Effector memory CD4-positive, alpha-beta T cell (primary cell): ENCODE measurements at regions not wholly inside any gene's neighbourhood (a gene's known extent, or its start where the extent isn't known, plus 50 kb on each side); places are given as distances from the start of the nearest gene placed in this dataset.

Experiments used
- DNase-seq, 3 donors: peaks; one replicate each; pipeline ENCODE4 v3.0.0-alpha.2; 2020
- H3K27ac ChIP-seq: 2 replicates; pipeline ENCODE4 v1.7.0; 2013; ENCODE audit warnings: mild to moderate bottlenecking, low read length, moderate library complexity; ENCODE audit not compliant: insufficient read depth, poor library complexity, severe bottlenecking
- H3K27me3 ChIP-seq: replicated peaks from 2 replicates; pipeline ENCODE4 v1.7.0; 2013; ENCODE audit warnings: mild to moderate bottlenecking, low read length; ENCODE audit not compliant: insufficient read depth, control insufficient read depth, poor library complexity, severe bottlenecking
- H3K36me3 ChIP-seq: 2 replicates; pipeline ENCODE4 v1.7.0; 2013; ENCODE audit warnings: mild to moderate bottlenecking, low read length, moderate library complexity; ENCODE audit not compliant: control insufficient read depth, insufficient read depth
- H3K4me1 ChIP-seq: 2 replicates; pipeline ENCODE4 v1.7.0; 2013; ENCODE audit warnings: low read length, mild to moderate bottlenecking; ENCODE audit not compliant: control insufficient read depth, insufficient read depth, poor library complexity, severe bottlenecking
- H3K4me3 ChIP-seq: 2 replicates; pipeline ENCODE4 v1.7.0; 2013; ENCODE audit warnings: low read length, low read depth, mild to moderate bottlenecking; ENCODE audit not compliant: insufficient read depth, poor library complexity, severe bottlenecking
- H3K9me3 ChIP-seq: 2 replicates; pipeline ENCODE4 v1.7.0; 2013; ENCODE audit warnings: mild to moderate bottlenecking, low read length, moderate library complexity; ENCODE audit not compliant: control insufficient read depth

DNA sequence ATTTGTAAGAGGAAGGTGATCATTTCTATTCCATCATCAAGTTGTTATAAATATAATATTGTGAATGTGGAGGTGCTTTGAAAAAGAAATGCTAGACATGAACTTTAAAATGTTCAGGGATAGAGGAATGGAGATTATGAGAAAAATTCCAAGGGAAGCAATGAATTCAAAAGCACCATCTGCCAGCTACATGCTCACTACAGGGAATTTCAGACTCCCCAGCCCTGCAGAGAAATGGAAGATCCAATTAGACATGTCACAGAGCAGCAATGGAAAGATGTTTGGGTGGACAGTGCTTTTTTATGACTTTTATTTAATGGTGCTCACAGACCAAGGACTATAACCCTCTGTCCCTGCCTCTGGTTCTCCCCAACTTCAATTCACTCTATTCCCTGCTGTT is 209.7 kb downstream of the ESM1 start:
- DNase-seq: no peak
- Histone ChIP-seq H3K9me3 (no peaks in the 10 kb centered on the region), H3K4me1 (no peaks in the 10 kb centered on the region), H3K4me3 (no peak overlapping the region), H3K27ac (no peak overlapping the region), H3K36me3 (no peaks in the 10 kb centered on the region), H3K27me3 (no peaks in the 10 kb centered on the region)

DNA sequence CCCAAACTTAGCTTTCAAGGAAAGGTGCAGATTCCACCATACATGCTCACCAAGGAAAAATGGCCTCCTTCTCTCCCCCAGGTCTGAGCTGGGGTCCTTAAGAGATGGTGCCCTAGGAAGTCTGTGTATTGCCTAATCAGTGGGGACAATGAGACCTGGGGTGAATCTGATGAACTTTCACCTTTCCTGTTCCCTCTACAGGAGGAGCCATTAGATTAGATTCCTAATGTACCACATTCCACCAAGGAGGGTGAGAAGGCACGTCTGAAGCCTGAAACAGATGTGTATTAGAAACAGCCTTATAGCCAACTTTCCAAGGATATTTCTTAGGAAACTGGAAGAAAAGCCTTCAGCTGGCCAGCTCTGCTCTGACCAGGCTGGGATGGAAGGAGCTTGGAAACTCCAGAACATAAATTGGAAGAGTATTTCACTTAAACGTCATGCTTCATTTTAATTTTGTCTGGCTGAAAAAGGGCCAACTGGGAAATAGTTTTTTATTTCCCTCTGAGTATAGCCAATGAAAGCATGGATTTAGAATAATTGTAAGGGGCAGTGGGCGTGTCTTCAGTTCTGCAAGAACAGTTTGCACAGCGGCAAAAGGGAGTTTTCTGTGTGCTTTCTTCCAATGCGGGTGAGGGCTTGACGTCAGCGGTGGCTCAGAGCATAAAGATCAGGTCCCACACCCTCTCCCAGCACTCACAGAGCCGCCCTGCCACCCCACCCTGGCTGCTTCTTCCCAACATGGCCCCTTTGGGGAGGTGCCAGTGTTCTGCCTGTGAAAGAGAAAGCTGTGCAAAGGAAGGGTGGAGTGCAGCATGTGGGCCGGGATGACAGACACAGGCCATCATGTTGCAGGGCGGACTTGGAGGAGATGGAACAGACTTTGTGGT is 210.9 kb downstream of the ESM1 start:
- Histone ChIP-seq H3K27ac (no peak overlapping the region), H3K4me1 (no peaks in the 10 kb centered on the region), H3K4me3 (no peak overlapping the region), H3K36me3 (no peaks in the 10 kb centered on the region), H3K9me3 (no peaks in the 10 kb centered on the region), H3K27me3 (no peaks in the 10 kb centered on the region)
- DNase-seq: no peak

DNA sequence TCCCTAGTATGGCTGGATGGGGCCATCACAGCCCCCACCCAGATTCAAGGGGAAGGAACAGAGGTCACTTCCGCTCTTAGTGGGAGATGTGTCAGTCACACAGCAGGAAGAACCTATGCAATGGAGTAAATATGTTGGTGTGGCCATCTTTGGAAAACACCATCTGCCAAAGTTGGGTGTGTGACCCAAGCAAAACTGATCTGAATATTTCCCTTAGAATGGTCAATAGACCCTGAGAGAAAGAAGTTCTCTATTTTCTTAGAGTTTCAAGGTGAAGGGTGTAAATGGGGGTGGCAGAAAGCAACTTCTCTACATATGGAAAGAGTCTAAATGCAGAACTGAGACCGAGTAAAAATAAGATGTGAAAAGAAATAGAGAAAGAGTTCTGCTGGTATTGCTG is 212.7 kb downstream of the ESM1 start:
- H3K27me3 ChIP-seq: no peaks in the 10 kb centered on the region
- no peak overlapping the region for H3K4me3 ChIP-seq
- no peaks in the 10 kb centered on the region for H3K36me3 ChIP-seq
- no peak for DNase-seq
- H3K9me3 ChIP-seq: no peaks in the 10 kb centered on the region
- H3K27ac ChIP-seq: no peak overlapping the region
- H3K4me1 ChIP-seq: no peaks in the 10 kb centered on the region

DNA sequence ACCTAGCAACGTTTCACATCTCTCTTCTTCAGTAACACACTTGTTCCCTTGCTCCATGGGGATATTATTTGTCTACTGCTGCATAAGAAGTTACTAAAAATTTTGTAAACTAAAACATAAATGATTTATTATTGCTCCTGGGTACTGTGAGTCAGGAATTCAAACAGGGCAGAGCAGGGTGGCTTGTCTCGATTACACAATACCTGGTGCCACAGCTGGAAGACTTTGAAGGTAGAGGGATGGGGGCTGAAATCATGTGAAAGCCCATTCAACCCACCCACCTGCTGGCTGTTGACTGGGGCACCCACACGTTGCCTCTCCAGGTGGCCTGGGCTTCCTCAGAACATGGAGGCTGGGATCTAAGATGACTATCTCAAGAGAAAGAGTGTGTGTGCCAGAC is 213.2 kb downstream of the ESM1 start:
- no peak overlapping the region for H3K27ac ChIP-seq
- no peaks in the 10 kb centered on the region for H3K36me3 ChIP-seq
- no peaks in the 10 kb centered on the region for H3K4me1 ChIP-seq
- no peaks in the 10 kb centered on the region for H3K27me3 ChIP-seq
- no peak overlapping the region for H3K4me3 ChIP-seq
- DNase-seq: no peak
- no peaks in the 10 kb centered on the region for H3K9me3 ChIP-seq

DNA sequence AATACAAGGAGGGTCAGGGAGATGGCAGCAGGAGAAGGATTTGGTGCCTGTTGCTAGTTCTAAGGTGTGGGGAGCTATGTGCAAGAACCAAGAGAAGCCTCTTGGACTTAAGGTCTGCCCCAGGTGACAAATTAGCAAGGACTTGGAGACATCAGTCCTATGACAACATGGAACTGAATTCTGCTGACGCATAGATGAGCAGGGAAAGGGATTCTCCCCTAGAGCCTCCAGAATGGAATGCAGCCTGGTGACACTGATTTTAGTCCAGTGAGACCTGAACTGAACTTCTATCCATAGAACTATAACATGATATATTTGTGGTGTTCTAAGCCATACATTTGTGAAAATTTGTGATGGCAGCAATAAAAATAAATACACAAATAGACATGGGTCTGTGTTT is 215.6 kb downstream of the ESM1 start:
- Histone ChIP-seq H3K27ac (no peak overlapping the region), H3K36me3 (no peaks in the 10 kb centered on the region), H3K4me3 (no peak overlapping the region), H3K27me3 (no peaks in the 10 kb centered on the region), H3K9me3 (no peaks in the 10 kb centered on the region), H3K4me1 (no peaks in the 10 kb centered on the region)
- DNase-seq: no peak

DNA sequence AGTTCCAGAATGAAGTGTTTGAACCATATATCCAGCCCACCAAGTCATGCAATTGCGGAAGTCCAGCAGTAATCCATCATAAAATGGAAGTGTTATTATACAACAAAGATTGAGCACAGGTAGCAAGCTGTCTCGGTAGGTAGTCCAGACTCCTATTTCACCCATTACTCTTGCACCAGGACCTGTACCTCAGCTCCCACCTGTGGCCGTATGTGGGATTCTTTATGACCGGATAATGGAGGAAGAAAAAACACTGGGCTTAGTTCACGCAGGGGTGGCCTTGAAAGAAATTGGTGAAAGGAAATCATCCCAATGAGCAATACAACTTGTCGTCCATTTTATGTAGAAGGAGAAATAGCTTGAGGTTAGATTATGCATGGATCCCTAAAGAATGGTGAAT is 216.3 kb downstream of the ESM1 start:
- Histone ChIP-seq H3K9me3 (no peaks in the 10 kb centered on the region), H3K27me3 (no peaks in the 10 kb centered on the region), H3K4me3 (no peak overlapping the region), H3K4me1 (no peaks in the 10 kb centered on the region), H3K27ac (no peak overlapping the region), H3K36me3 (no peaks in the 10 kb centered on the region)
- no peak for DNase-seq

DNA sequence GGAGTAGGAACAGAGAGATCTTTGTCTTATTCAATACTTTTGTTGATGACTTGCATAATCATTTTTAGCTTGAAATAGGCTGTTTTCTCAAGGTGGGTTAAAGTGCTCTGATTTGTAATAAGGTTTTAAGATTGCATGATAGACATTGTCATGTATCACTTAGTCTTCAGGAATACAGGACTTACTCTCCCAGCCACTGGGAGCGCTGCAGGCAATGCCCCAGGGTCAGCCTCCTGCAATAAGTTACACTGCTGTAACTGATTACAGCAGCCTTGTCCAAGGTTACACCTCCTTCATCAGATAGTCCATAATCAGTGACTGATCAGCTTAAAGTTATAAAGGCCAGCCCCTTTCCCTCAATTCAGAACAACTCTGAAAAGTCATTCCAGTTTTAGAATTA is 218.6 kb downstream of the ESM1 start:
- H3K9me3 ChIP-seq: no peaks in the 10 kb centered on the region
- no peak for DNase-seq
- no peaks in the 10 kb centered on the region for H3K36me3 ChIP-seq
- H3K27ac ChIP-seq: no peak overlapping the region
- H3K4me3 ChIP-seq: no peak overlapping the region
- H3K27me3 ChIP-seq: no peaks in the 10 kb centered on the region
- no peaks in the 10 kb centered on the region for H3K4me1 ChIP-seq

DNA sequence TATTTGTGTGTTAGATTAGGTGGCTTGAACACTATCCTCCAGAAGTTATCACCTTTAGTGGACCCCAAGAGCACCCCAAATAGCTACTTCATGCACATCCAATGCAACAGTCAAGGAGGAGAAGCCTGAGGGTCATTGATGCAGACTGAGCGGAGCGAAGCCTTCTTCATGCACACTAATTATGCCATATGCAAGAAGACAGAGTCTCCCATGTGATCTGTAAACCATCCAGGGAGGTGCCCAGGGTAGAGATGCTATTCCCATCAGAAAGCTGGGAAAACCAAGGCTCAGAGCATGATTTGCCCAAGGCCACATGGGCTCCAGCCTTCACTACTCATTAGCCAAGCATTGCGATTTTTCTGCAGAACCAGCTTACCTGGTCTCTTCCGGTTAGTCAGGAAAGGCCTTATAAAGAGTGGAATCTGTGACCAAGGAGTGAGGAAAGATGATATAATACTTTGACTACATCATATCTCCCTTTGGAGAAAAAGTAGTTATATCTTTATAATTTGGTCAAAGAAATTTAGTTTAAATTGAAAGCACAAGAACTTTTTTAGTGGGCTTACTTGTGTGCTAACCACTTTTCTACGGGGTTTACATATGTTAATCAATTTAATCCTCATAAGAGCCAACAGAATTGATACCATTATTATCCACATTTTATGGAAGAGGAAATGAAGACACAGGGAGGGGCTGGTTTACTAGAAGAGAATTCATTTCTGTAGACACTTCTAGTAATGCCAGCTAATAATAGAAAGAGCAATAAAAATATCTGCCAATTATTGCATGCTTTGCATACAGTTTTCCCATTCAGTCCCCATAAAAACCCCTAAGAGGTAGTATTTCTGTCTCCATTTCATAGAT is 220.0 kb downstream of the ESM1 start:
- Histone ChIP-seq H3K36me3 (no peaks in the 10 kb centered on the region), H3K9me3 (no peaks in the 10 kb centered on the region), H3K4me1 (no peaks in the 10 kb centered on the region), H3K4me3 (no peak overlapping the region), H3K27ac (no peak overlapping the region), H3K27me3 (no peaks in the 10 kb centered on the region)
- DNase-seq: no peak

DNA sequence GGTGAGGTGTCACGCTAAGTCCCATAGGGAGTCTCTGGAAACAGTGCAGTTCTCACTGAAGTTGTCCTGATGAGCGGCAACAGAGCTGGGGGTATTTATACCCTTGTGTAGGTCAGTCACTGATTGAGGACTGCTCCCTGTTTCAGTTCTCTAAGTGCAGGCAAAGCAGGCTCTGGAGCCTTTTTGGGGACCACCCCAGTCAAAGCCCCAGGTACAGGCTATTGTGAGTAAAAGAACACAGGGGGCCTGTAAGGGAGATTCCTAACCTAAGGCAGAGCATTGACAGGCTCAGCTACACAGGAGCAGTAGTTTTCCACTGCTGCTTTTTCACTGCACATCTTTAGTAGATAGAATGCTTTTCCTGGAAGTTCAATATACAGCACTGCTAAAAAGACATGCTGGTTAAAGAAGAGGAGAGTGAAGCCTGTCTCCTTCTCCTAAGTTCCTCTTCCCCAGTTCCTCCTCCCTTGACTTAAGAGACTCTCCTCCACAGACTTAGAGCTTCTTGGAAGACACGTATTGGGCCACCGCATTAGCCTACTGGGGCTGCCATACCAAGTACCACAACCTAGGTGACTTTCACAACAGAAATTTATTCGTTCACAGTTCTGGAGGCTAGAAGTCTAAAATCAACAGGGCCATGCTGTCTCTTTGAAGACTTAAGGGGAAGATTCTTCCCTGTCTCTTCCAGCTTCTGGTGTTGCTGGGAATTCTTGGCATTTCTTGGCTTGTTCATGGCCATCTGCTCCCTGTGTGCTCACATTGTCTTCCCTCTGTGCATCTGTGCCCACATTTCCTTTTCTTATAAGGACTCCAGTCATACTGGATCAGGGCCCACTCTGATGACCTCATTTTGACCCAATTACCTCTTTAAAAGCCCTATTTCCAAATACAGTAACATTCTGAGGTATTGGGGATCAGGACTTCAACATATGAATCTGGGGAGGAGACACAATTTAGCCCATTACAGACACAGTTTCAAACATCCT is 221.0 kb downstream of the ESM1 start:
- Histone ChIP-seq H3K36me3 (no peaks in the 10 kb centered on the region), H3K4me1 (no peaks in the 10 kb centered on the region), H3K27me3 (no peaks in the 10 kb centered on the region), H3K27ac (no peak overlapping the region), H3K9me3 (no peaks in the 10 kb centered on the region), H3K4me3 (no peak overlapping the region)
- DNase-seq: no peak
